GM21529 (cell line): ENCODE measurements at regions not wholly inside any gene's neighbourhood (a gene's known extent, or its start where the extent isn't known, plus 50 kb on each side); places are given as distances from the start of the nearest gene placed in this dataset.
A peak's percentile ranks its signal among the peaks of the same experiment; 100 is the strongest.

ENCODE experiments used
- ATAC-seq: cut with Tn5 transposase; IDR thresholded peaks from one replicate; pipeline ENCODE4 v1.9.1; 2021; ENCODE audit not compliant: unreplicated experiment

GRCh38 chr5:74209571-74209970 lies 431.0 kb downstream of the ENC1 start:
- no peak for ATAC-seq

GRCh38 chr5:74206579-74207550 lies 433.7 kb downstream of the ENC1 start:
- no peak for ATAC-seq

GRCh38 chr5:74205767-74206578 lies 434.6 kb downstream of the ENC1 start:
- no peak for ATAC-seq

GRCh38 chr5:74201334-74202081 lies 439.0 kb downstream of the ENC1 start:
- peak; percentile 60 for ATAC-seq

GRCh38 chr5:74200560-74200959 lies 440.0 kb downstream of the ENC1 start:
- ATAC-seq = no peak

- ATAC-seq = no peak
These were observed 440.9 kb downstream of the ENC1 start for GRCh38 chr5:74199436-74200210.

GRCh38 chr5:74199005-74199404 lies 441.5 kb downstream of the ENC1 start:
- no peak for ATAC-seq

- ATAC-seq = no peak
These were observed 442.4 kb downstream of the ENC1 start for GRCh38 chr5:74198156-74198555.

GRCh38 chr5:74196233-74196632 lies 444.3 kb downstream of the ENC1 start:
- peak; percentile 81 for ATAC-seq

- no peak for ATAC-seq
These were observed 446.3 kb downstream of the ENC1 start for GRCh38 chr5:74194196-74194595.

- ATAC-seq = no peak
These were observed 447.8 kb downstream of the ENC1 start for GRCh38 chr5:74192606-74193299.

- ATAC-seq = no peak
These were observed 452.0 kb downstream of the ENC1 start for GRCh38 chr5:74188351-74189105.

- ATAC-seq = no peak
These were observed 452.8 kb downstream of the ENC1 start for GRCh38 chr5:74187757-74188156.

- no peak for ATAC-seq
These were observed 453.9 kb downstream of the ENC1 start for GRCh38 chr5:74186356-74187315.

- no peak for ATAC-seq
These were observed 454.9 kb downstream of the ENC1 start for GRCh38 chr5:74185599-74185998.

- ATAC-seq = no peak
These were observed 455.9 kb downstream of the ENC1 start for GRCh38 chr5:74184649-74185048.

GRCh38 chr5:74183041-74183440 lies 457.5 kb downstream of the ENC1 start:
- no peak for ATAC-seq

GRCh38 chr5:74182603-74183002 lies 457.9 kb downstream of the ENC1 start:
- ATAC-seq = no peak
